ENCODE measurements at regions not wholly inside any gene's neighbourhood (a gene's known extent, or its start where the extent isn't known, plus 50 kb on each side); places are given as distances from the start of the nearest gene placed in this dataset.

DNA sequence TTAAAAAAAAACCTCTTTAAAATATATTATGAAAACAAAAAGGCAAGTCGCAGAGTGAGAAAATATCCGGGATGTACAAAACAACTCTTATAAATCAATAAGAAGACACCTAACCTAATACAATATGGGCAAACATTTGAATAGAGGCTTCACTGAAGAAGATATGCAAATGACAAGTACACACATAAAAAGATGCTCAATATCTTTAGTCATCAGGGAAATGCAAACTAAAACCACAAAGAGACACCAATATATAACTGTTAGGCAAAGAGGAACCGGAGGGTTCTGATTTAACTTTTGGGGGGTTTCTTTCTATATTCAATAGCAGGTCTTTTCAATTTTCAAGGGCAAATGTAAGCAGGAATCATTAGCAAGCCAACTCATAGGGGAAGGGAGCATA is 480.7 kb upstream of the SPTLC3 start:
- TF ChIP-seq GATA3 (IDR thresholded peaks at IDR 0.05; ENCODE audit: low read depth, low read length) = no peak
- no peak for TF ChIP-seq GATA2 (IDR thresholded peaks at IDR 0.05; ENCODE audit: low read depth, low read length)

All from SH-SY5Y (cell line).